ENCODE measurements at regions not wholly inside any gene's neighbourhood (a gene's known extent, or its start where the extent isn't known, plus 50 kb on each side); places are given as distances from the start of the nearest gene placed in this dataset.

DNA sequence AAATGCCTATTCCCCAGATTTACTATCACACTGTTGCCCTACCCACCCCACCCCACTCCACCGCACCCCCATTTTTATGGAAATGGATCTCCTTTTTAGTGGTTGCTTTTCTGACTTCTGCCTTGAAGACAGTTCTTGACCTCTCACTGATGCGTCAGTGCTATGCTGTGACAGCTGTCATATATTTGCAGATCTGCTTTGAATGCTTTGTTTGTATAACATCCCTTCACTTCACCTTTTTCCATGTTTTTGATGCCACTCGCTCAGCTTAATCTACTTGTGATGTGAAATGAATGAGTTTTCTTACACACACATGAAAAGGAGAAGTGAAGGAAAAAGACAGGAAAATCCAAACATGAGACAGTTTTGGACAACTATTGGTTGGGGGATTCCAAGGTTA, 731.0 kb downstream of the SLITRK6 start:
- TF ChIP-seq EZH2 (IDR thresholded peaks at IDR 0.05; ENCODE audit: borderline replicate concordance, low read length) = no peak
- TF ChIP-seq, protein P1, sequence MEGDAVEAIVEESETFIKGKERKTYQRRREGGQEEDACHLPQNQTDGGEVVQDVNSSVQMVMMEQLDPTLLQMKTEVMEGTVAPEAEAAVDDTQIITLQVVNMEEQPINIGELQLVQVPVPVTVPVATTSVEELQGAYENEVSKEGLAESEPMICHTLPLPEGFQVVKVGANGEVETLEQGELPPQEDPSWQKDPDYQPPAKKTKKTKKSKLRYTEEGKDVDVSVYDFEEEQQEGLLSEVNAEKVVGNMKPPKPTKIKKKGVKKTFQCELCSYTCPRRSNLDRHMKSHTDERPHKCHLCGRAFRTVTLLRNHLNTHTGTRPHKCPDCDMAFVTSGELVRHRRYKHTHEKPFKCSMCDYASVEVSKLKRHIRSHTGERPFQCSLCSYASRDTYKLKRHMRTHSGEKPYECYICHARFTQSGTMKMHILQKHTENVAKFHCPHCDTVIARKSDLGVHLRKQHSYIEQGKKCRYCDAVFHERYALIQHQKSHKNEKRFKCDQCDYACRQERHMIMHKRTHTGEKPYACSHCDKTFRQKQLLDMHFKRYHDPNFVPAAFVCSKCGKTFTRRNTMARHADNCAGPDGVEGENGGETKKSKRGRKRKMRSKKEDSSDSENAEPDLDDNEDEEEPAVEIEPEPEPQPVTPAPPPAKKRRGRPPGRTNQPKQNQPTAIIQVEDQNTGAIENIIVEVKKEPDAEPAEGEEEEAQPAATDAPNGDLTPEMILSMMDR (IDR thresholded peaks at IDR 0.05; ENCODE audit: low read length) = no peak
